ENCODE measurements at regions not wholly inside any gene's neighbourhood (a gene's known extent, or its start where the extent isn't known, plus 50 kb on each side); places are given as distances from the start of the nearest gene placed in this dataset.

- TF ChIP-seq TCF4 (CRISPR knock-in tag; IDR thresholded peaks at IDR 0.05; ENCODE audit: borderline replicate concordance) (no peak), ZFP3 (CRISPR knock-in tag; IDR thresholded peaks at IDR 0.05) (no peak), CSDC2 (CRISPR knock-in tag; IDR thresholded peaks at IDR 0.05) (no peak), ESRRG (CRISPR knock-in tag; IDR thresholded peaks at IDR 0.05) (no peak)
These were observed 249.1 kb upstream of the NR5A2 start (continued) for GRCh38 chr1:199778324-199778955.

GRCh38 chr1:199780091-199780490 is 247.4 kb upstream of the NR5A2 start:
- TF ChIP-seq SNAI2 (CRISPR knock-in tag; IDR thresholded peaks at IDR 0.05) (no peak), ISL1 (CRISPR knock-in tag; IDR thresholded peaks at IDR 0.05) (no peak), TSHZ2 (CRISPR knock-in tag; IDR thresholded peaks at IDR 0.05) (no peak), PPARA (CRISPR knock-in tag; IDR thresholded peaks at IDR 0.05; ENCODE audit: borderline replicate concordance) (no peak), OSR1 (CRISPR knock-in tag; IDR thresholded peaks at IDR 0.05) (no peak), ZNF70 (CRISPR knock-in tag; IDR thresholded peaks at IDR 0.05) (no peak), ZNF8 (CRISPR knock-in tag; IDR thresholded peaks at IDR 0.05) (no peak), TOX (CRISPR knock-in tag; IDR thresholded peaks at IDR 0.05; ENCODE audit: borderline replicate concordance) (no peak), CREB5 (CRISPR knock-in tag; IDR thresholded peaks at IDR 0.05; ENCODE audit: low read depth) (no peak), ZNF565 (CRISPR knock-in tag; conservative IDR thresholded peaks at IDR 0.05; ENCODE audit: low read depth) (no peak), POU6F1 (CRISPR knock-in tag; IDR thresholded peaks at IDR 0.05; ENCODE audit: borderline replicate concordance, low read depth) (no peak), ZFP30 (CRISPR knock-in tag; IDR thresholded peaks at IDR 0.05) (no peak), ZC3H10 (CRISPR knock-in tag; IDR thresholded peaks at IDR 0.05) (no peak), CSDC2 (CRISPR knock-in tag; IDR thresholded peaks at IDR 0.05) (no peak), ZFP3 (CRISPR knock-in tag; IDR thresholded peaks at IDR 0.05) (no peak), ARNTL (CRISPR knock-in tag; IDR thresholded peaks at IDR 0.05; ENCODE audit: borderline replicate concordance, low read depth) (no peak), CSRNP3 (CRISPR knock-in tag; IDR thresholded peaks at IDR 0.05) (no peak), GLIS3 (CRISPR knock-in tag; IDR thresholded peaks at IDR 0.05) (no peak)
- no peak for ATAC-seq

GRCh38 chr1:199780948-199781670 is 246.4 kb upstream of the NR5A2 start:
- TF ChIP-seq ZC3H10 (CRISPR knock-in tag; IDR thresholded peaks at IDR 0.05): no peak
- no peak for TF ChIP-seq GLIS3 (CRISPR knock-in tag; IDR thresholded peaks at IDR 0.05)
- TF ChIP-seq ZNF565 (CRISPR knock-in tag; conservative IDR thresholded peaks at IDR 0.05; ENCODE audit: low read depth): no peak
- no peak for TF ChIP-seq TCF4 (CRISPR knock-in tag; IDR thresholded peaks at IDR 0.05; ENCODE audit: borderline replicate concordance)
- no peak for TF ChIP-seq PPARA (CRISPR knock-in tag; IDR thresholded peaks at IDR 0.05; ENCODE audit: borderline replicate concordance)
- TF ChIP-seq TSHZ2 (CRISPR knock-in tag; IDR thresholded peaks at IDR 0.05): no peak
- TF ChIP-seq ESRRG (CRISPR knock-in tag; IDR thresholded peaks at IDR 0.05): no peak
- no peak for TF ChIP-seq ZFP30 (CRISPR knock-in tag; IDR thresholded peaks at IDR 0.05)
- no peak for TF ChIP-seq POU6F1 (CRISPR knock-in tag; IDR thresholded peaks at IDR 0.05; ENCODE audit: borderline replicate concordance, low read depth)
- no peak for ATAC-seq
